H1 (cell line): ENCODE measurements at regions not wholly inside any gene's neighbourhood (a gene's known extent, or its start where the extent isn't known, plus 50 kb on each side); places are given as distances from the start of the nearest gene placed in this dataset.

Experiments used
- ATF3 ChIP-seq: IDR thresholded peaks from 2 replicates; pipeline ENCODE4 v1.6.1; 2011; ENCODE audit warnings: low read depth, mild to moderate bottlenecking, low read length; ENCODE audit not compliant: insufficient read depth
- CHD7 ChIP-seq: fragments of 300-600 bp; sonication (generic); IDR thresholded peaks from 2 replicates; pipeline ENCODE4 v1.7.1; 2012; ENCODE audit warnings: low read length, moderate library complexity, mild to moderate bottlenecking, inconsistent platforms; ENCODE audit not compliant: insufficient replicate concordance
- HDAC2 ChIP-seq, 2 experiments: fragments of 300-600 bp in 1 of 2; sonication (generic) in 1 of 2; IDR thresholded peaks; 2 replicates each; pipeline ENCODE4 v1.6.1; 2011 to 2012; ENCODE audit warnings: low read depth in 2 of 2, low read length in 2 of 2, mild to moderate bottlenecking in 2 of 2, moderate library complexity in 2 of 2, borderline replicate concordance in 1 of 2, inconsistent platforms in 1 of 2
- JUND ChIP-seq: IDR thresholded peaks from 2 replicates; pipeline ENCODE4 v1.6.1; 2011; ENCODE audit warnings: mild to moderate bottlenecking, improper control_type of control experiment, low read length
- PHF8 ChIP-seq: fragments of 200-600 bp; sonication (generic); conservative IDR thresholded peaks from 2 replicates; pipeline ENCODE4 v1.7.1; 2012; ENCODE audit warnings: low read depth, mild to moderate bottlenecking, inconsistent platforms, low read length, moderate library complexity
- SIN3A ChIP-seq, 2 experiments: IDR thresholded peaks in 1 of 2; conservative IDR thresholded peaks in 1 of 2; 2 replicates each; pipeline ENCODE4 v1.6.1; 2011 to 2012; ENCODE audit warnings: low read length in 2 of 2, improper control_type of control experiment in 1 of 2, low read depth in 1 of 2, mild to moderate bottlenecking in 1 of 2
- TCF12 ChIP-seq: IDR thresholded peaks from 2 replicates; pipeline ENCODE4 v1.6.1; 2011; ENCODE audit warnings: low read depth, mild to moderate bottlenecking, low read length

- TF ChIP-seq CHD7 (no peak), ATF3 (no peak), SIN3A (conservative IDR thresholded peaks at IDR 0.05 in 1 of 2, IDR thresholded peaks at IDR 0.05 in 1 of 2; ENCODE audit: low read depth in 1 of 2, low read length in 2 of 2) (no peak), TCF12 (no peak), PHF8 (no peak), HDAC2 (IDR thresholded peaks at IDR 0.05; ENCODE audit: borderline replicate concordance in 1 of 2, low read depth in 2 of 2, low read length in 2 of 2) (no peak), JUND (no peak)
Measured at GRCh38 chr20:1817577-1818211, 77.5 kb upstream of the SIRPA start (continued).
